Left colon (tissue), 2 donors: ENCODE measurements at regions not wholly inside any gene's neighbourhood (a gene's known extent, or its start where the extent isn't known, plus 50 kb on each side); places are given as distances from the start of the nearest gene placed in this dataset.
A peak's percentile ranks its signal among the peaks of the same experiment; 100 is the strongest.

ENCODE experiments used
- ATAC-seq: fragments of 200-7000 bp; cut with Tn5 transposase; one replicate; pipeline ENCODE4 v1.9.1; 2020; ENCODE audit warnings: mild to moderate bottlenecking, moderate library complexity
- DNase-seq, 2 donors: peaks; one replicate each; pipeline ENCODE4 v3.0.0-alpha.2; 2020
- intact Hi-C, 2 donors: fragments of 100-400 bp; cut with DNase I in 1 of 2; cut with micrococcal nuclease in 1 of 2; formaldehyde crosslinking; loops; one replicate each; pipeline versions ENCODE4 v1.11.2 to v1.14.0; 2022; cut with DNase I, micrococcal nuclease
- donor health status: DM: no; HTN: no; CAD: no.
- donor health status: DM: yes; HTN: yes; CAD: no.

DNA sequence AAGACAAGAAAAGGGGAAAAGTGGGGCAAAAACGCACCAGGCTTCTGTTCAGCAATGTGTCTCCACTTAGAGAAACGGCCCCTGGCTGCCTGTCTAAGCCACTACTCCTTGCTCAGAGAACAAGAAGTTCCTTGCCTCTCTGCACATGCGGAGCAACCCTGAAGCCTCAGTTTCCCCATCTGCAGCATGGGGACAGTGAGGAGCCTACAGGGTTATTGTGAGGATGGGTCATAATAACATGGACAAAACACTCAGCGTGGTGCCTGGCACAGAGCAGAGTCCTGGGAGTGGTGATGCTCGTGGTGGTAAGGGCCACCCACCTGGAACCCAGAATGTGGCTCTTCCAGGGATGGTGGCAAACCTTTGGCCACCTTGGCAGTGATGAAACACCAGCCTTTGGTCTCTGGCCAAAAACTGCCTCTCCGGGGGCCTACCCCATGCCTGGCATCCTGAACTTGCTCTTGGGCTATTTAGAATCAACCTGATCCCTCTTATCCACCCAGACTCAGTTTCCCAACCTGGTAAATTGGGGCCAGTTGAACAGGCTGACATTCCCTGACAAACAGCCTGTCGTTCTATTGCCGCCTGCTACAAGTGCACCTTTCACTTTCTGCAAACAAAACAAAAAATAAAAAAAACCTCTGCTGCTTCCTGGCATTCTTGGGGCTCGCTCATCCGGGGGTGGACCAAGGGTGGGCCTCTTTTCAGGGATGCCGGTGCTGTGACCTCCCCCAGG is 56.5 kb upstream of the DLK1 start:
- intact Hi-C loops, result no loop called here
- DNase-seq, result no peak
- ATAC-seq, result no peak

DNA sequence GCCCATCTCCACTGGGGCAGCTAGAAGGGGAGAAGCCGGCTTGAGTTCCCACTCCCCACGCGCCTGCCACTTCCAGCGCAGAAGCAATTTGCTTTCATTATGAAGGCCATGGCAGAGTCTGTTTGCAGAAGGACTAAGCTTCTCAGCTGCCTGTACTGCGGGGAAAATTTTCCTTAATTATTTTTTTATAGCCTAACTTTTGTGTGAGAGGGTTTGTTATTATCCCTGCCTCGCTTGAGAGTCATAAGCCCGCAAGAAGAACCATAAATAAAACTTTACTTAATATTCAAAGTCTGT is 56.0 kb upstream of the DLK1 start:
- ATAC-seq (no peak), DNase-seq (no peak)
- intact Hi-C loops, result no loop called here

DNA sequence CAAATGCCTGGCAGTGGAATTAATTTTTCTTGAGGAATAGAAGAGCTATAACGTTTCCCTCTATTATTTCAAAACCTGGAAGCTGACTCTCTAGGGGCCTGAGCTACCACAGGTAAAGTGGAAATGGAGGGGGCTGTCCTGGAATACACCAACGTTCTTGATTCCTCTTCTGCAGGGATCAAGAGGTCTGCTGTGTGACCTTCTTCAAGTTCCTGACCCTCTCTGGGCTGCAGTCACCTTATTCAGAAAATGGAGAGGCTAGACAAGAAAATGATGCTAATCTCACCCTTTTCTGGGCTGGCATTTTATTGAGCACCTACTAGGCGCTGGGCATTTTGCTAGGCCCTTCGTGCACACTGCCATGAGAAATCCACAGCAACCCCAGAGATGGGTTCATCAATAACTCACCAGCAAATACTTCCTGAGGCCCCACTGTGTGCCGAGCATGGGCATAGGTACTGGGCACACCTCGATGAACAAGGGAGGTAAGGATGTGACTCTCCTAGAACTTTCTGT is 55.2 kb upstream of the DLK1 start:
- intact Hi-C loops, result no loop called here
- DNase-seq, result no peak
- no peak for ATAC-seq

DNA sequence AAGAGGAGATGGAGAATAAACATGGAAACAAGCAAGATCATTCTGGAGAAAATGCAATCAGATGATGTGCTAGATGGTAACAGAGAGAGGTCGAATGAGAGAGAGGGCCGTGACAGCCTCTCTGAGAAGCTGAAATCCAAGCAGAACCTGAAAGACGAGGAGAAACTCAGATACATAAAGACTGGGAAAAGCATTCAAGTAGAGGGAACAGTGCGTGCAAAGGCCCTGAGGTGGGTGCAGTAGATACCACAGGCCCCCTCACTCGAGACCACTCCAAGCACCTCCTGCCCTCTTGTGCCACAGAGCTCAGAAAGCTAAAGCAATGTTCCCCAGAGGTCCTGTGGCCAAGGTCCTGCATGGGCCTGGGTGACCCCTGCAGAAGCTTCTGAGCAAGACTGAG is 54.8 kb upstream of the DLK1 start:
- no peak for DNase-seq
- no peak for ATAC-seq
- intact Hi-C loops, result no loop called here

DNA sequence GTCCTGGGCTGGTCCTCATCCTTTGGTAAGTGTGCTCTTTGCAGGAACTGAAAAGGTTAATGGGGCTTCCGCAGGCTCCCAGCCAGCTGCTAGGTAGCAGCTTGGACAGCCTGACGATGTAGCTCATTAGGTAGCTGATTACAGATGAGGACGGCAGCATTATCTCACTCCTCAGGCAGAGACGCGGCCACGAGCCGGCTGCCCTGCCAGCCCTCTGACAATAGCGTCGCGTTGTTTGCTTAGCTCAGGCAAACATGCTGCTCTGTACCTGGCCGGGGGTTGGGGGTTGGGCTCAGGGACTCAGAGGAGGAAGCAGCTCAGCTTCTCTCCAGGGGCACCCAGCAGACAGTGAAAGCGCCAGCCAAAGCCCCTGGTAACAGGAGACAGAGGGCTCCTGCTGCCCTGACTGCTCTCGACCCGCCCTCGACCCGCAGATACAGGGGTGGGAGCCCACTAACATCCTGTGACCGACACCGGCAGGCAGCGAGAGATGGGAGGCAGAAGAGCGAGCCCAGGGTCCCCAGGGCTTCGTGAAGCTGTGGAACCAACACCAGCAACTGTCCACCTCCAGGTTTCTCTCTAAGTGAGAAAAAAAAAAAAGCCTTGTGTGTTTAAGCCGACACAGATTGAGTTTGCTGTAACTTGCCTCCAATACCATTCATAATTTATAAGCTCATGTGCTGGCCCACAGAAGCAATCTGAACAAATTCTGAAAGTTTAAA is 53.4 kb upstream of the DLK1 start:
- intact Hi-C loops, result no loop called here
- DNase-seq (peak; percentile 83 to 86), ATAC-seq (peak; percentile 70)

DNA sequence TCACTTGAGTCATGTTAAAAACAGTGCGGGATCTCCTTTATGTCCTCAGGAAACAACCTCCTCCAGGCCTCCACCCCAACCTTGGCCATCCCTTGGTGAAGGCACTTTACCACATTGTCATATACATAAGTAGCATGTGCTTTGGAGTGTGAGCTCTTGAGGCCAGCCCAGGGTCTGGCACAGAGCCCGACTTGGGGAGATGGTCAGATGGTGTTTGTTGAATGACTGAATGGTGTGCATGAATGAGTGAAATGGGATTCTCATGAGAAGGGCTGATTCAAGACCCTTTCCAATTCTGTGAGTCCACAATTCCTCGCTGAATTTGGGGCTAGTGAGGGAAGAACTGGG is 52.9 kb upstream of the DLK1 start:
- no peak for DNase-seq
- ATAC-seq, result no peak
- intact Hi-C loops, result no loop called here

GRCh38 chr14:100674428-100674827 is 52.3 kb upstream of the DLK1 start:
- intact Hi-C loops, result no loop called here
- DNase-seq (no peak), ATAC-seq (no peak)

GRCh38 chr14:100674897-100675619 is 51.6 kb upstream of the DLK1 start:
- intact Hi-C loops, result no loop called here
- ATAC-seq (no peak), DNase-seq (no peak)

DNA sequence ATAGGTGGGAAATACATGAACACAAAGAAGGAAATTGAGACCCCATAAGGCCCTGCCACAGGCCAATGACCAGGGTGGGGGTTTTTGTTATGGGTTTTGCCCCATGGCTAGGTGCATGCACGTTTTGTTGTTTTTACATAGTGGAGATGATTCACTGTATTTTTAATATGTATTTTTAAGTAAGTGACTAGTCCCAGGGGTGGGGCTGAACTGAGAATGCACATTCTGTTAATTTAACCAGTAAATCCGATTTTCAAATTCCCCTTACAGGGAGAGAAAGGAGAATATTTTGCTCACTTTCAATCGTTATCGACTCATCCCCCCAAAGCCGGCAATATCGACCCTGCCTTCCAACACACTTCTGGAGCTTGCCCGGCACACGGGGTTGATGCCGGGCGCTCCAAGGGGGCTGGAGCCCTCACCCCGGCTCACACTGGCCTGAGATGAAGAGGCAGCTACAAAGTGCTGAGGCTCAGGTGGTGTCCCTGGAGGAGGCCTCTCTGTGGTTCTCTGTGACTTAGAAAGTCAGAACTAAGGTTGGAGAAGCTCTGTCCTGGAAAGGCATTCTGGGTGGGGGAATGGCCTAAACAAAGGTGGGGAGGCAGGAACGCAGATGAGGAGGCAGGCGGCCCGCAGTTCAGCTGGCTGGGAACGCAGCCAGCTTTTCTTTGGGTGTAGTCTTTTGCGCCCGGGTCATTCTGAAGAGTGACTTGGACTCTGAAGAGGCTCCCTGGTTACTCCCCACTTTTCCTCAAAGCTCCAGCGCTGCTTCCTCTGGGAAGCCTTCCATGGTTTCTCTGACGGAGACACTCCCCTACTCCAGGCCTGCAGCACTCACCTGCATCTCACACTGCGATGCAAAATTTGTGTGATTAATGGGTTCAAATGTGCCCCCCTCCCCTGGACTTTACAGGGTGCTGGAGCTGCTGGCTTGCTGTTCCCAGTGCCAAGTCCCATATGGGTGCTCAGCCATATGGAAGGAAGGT is 50.7 kb upstream of the DLK1 start:
- ATAC-seq (peak; percentile 77), DNase-seq (peak; percentile 72 to 81)
- intact Hi-C loops, result no loop called here
